GM21367 (cell line): ENCODE measurements at regions not wholly inside any gene's neighbourhood (a gene's known extent, or its start where the extent isn't known, plus 50 kb on each side); places are given as distances from the start of the nearest gene placed in this dataset.
"Not testable (repeated sequence)": the region's sequence is repeated elsewhere in the genome, so short reads cannot be mapped to it uniquely, and the experiment has no call there.

Source experiments
- ATAC-seq: cut with Tn5 transposase; IDR thresholded peaks from one replicate; pipeline ENCODE4 v1.9.1; 2021; ENCODE audit not compliant: unreplicated experiment

- no peak for ATAC-seq
These were observed 200.8 kb upstream of the GADL1 start for GRCh38 chr3:31095255-31095654.

GRCh38 chr3:31096661-31097395 lies 202.4 kb upstream of the GADL1 start:
- ATAC-seq = no peak

- ATAC-seq = no peak
These were observed 206.1 kb upstream of the GADL1 start for GRCh38 chr3:31100519-31100918.

GRCh38 chr3:31101285-31101684 lies 206.8 kb upstream of the GADL1 start:
- ATAC-seq = not testable (repeated sequence)

GRCh38 chr3:31102196-31102879 lies 207.9 kb upstream of the GADL1 start:
- no peak for ATAC-seq

- ATAC-seq = no peak
These were observed 208.7 kb upstream of the GADL1 start for GRCh38 chr3:31103181-31103580.

- no peak for ATAC-seq
These were observed 209.2 kb upstream of the GADL1 start for GRCh38 chr3:31103623-31104180.

GRCh38 chr3:31105011-31105410 lies 210.6 kb upstream of the GADL1 start:
- ATAC-seq = no peak

- ATAC-seq = no peak
These were observed 211.1 kb upstream of the GADL1 start for GRCh38 chr3:31105438-31106077.

GRCh38 chr3:31106204-31106603 lies 211.7 kb upstream of the GADL1 start:
- ATAC-seq = no peak

- peak; percentile 95 for ATAC-seq
These were observed 212.5 kb upstream of the GADL1 start for GRCh38 chr3:31106912-31107311.

GRCh38 chr3:31114929-31115283 lies 220.4 kb upstream of the GADL1 start:
- no peak for ATAC-seq

- not testable (repeated sequence) for ATAC-seq
These were observed 221.1 kb upstream of the GADL1 start for GRCh38 chr3:31115531-31115930.

GRCh38 chr3:31116651-31117050 lies 222.2 kb upstream of the GADL1 start:
- no peak for ATAC-seq

- ATAC-seq = no peak
These were observed 223.4 kb upstream of the GADL1 start for GRCh38 chr3:31117854-31118253.

GRCh38 chr3:31124373-31124772 lies 229.9 kb upstream of the GADL1 start:
- no peak for ATAC-seq

GRCh38 chr3:31125413-31126020 lies 231.1 kb upstream of the GADL1 start:
- no peak for ATAC-seq

- peak; percentile 57 for ATAC-seq
These were observed 234.8 kb upstream of the GADL1 start for GRCh38 chr3:31129241-31129640.

- ATAC-seq = no peak
These were observed 237.8 kb upstream of the GADL1 start for GRCh38 chr3:31132132-31132769.

GRCh38 chr3:31133541-31133940 lies 239.1 kb upstream of the GADL1 start:
- no peak for ATAC-seq

- ATAC-seq = no peak
These were observed 241.1 kb upstream of the GADL1 start for GRCh38 chr3:31135546-31135945.
